ENCODE measurements at regions not wholly inside any gene's neighbourhood (a gene's known extent, or its start where the extent isn't known, plus 50 kb on each side); places are given as distances from the start of the nearest gene placed in this dataset.

DNA sequence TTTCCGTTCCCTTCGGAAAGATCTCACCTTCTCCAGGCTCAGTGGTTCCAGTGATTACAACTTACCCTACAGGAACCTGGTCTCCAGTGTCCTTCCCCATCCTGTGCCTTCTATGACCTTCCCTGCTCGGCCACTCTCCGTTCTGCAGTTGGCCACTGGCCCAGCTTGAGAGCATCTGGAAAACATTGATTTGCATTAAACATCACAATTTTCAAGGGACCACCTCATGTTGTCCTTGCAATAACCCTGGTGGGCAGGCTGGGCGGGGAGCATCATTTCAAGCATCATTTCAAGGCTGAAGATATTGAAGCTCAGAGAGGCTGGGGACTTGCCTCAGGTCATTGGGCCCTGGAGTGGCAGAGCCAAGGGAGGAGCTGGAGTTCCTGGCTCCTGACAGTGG is 177.4 kb downstream of the SEC61B start:
- H3K4me3 ChIP-seq, result no peak overlapping the region
- TF ChIP-seq, protein P1, sequence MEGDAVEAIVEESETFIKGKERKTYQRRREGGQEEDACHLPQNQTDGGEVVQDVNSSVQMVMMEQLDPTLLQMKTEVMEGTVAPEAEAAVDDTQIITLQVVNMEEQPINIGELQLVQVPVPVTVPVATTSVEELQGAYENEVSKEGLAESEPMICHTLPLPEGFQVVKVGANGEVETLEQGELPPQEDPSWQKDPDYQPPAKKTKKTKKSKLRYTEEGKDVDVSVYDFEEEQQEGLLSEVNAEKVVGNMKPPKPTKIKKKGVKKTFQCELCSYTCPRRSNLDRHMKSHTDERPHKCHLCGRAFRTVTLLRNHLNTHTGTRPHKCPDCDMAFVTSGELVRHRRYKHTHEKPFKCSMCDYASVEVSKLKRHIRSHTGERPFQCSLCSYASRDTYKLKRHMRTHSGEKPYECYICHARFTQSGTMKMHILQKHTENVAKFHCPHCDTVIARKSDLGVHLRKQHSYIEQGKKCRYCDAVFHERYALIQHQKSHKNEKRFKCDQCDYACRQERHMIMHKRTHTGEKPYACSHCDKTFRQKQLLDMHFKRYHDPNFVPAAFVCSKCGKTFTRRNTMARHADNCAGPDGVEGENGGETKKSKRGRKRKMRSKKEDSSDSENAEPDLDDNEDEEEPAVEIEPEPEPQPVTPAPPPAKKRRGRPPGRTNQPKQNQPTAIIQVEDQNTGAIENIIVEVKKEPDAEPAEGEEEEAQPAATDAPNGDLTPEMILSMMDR (IDR thresholded peaks at IDR 0.05), result no peak
- ATAC-seq, result no peak
- no peaks in the 10 kb centered on the region for H3K36me3 ChIP-seq (ENCODE audit: low read depth)
- no peak for DNase-seq
- H3K9me3 ChIP-seq, result no peaks in the 10 kb centered on the region
- intact Hi-C loops (cut with DNase I, micrococcal nuclease), result no loop called here
- H3K4me1 ChIP-seq (ENCODE audit: low read depth), result no peaks in the 10 kb centered on the region

DNA sequence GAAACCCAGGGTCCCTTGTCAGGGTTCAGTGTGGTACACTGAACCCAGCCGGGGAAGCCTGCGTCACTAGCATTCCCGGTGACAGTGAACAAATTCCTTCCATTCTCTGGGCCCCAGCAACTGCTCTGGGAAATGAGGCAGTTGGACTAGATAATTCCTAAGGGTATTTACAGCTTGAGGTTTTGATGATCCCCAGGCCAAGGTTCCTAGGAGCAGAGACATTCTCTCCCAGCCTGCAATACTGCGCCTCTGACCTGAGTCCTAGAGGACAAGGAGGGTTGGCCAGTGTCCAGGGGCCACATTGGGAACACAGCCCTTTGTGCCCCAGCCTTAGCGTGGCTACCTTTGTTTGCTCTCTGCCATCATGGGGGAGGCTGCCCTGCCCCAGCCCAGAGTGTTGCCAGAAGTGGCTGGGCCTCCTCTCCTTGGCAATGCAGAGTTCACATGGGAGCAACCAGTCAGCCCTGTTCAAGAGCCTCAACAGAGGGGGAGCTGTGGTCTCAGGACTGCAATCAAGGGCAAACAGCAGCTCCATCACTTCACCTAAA is 178.2 kb downstream of the SEC61B start:
- DNase-seq, result no peak
- no peaks in the 10 kb centered on the region for H3K36me3 ChIP-seq (ENCODE audit: low read depth)
- no peaks in the 10 kb centered on the region for H3K4me1 ChIP-seq (ENCODE audit: low read depth)
- H3K9me3 ChIP-seq, result no peaks in the 10 kb centered on the region
- intact Hi-C loops (cut with DNase I, micrococcal nuclease), result no loop called here
- H3K4me3 ChIP-seq, result no peak overlapping the region
- no peak for ATAC-seq
- TF ChIP-seq, protein P1 (IDR thresholded peaks at IDR 0.05), result no peak

DNA sequence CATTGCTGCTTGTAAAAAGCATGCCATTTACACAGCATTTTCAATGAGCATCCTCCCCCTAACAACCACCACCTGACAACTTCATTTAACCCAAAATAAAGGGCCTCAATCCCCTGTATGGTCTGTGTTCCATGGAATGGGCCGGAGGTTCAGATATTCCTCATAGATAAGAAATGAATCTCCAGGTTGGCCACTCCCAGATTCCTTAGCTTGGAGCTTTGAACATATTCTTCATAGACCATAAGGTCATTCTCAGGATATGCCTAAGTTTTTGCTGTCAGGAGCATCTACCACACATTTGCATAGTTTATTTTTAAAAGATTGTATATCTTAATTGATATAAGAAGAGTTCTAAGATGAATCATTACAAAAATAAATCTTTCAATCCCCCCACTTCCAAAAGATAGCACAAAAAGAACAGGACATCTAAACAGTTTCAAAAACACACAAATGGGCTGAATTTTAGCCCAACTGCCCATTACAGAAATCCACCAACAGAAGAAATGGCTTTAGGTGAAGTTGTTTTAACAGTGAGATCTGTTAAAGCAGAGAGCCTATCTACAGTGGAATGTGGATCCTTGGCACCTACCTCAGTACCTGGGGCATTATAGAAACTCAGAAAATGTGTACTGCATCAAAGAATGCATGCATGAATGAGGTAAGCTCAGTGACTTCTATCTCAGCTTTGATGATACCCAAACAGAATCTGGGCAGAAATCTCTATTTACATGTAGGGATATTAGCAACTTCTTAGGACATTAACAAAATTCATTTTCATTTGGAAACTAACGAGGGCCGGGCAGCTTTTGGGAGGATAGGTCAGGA is 179.8 kb downstream of the SEC61B start:
- Histone ChIP-seq H3K9me3 (no peaks in the 10 kb centered on the region), H3K36me3 (ENCODE audit: low read depth) (no peaks in the 10 kb centered on the region), H3K4me3 (no peak overlapping the region), H3K4me1 (ENCODE audit: low read depth) (no peaks in the 10 kb centered on the region)
- TF ChIP-seq, protein P1 (IDR thresholded peaks at IDR 0.05), result no peak
- intact Hi-C loops (cut with DNase I, micrococcal nuclease), result no loop called here
- ATAC-seq (no peak), DNase-seq (no peak)

DNA sequence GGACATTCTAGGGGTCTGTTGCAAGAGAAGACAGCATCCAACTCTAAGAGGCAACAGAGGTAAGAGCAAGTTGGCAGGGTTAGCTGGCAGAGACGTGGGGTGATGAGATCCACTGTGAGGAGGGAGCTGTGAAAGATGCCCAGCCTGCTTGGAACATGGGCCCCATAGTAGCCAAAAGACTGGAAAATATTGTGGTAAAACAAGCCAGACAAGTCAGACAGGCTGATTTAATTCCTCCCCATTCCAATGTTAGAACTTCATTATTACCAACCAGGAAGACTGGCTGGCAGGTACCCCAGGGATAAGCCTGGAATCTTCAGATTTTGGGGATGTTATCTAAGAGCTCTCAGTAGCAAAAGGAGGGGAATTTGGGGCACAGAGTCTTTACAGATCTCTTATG is 181.3 kb downstream of the SEC61B start:
- no peak for ATAC-seq
- no peaks in the 10 kb centered on the region for H3K4me1 ChIP-seq (ENCODE audit: low read depth)
- no peaks in the 10 kb centered on the region for H3K36me3 ChIP-seq (ENCODE audit: low read depth)
- H3K9me3 ChIP-seq, result no peaks in the 10 kb centered on the region
- H3K4me3 ChIP-seq, result no peak overlapping the region
- TF ChIP-seq, protein P1 (IDR thresholded peaks at IDR 0.05), result no peak
- no peak for DNase-seq
- intact Hi-C loops (cut with DNase I, micrococcal nuclease), result no loop called here

DNA sequence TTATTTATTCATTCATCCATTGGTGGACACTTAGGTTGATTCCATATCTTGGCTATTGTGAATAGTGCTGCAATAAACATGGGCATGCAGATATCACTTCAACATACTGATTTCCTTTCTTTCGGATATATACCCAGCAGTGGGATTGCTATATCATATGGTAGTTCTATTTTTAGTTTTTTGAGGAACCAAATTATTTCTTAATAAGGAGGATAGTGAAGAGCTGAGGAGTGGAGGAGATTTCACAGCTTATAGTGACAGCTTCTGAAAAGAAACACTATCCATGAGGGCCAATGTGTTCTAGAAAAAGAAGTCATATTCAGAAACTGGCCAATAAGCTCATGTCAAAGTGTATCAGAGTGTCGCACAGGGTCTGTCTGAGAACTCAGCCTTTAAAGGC is 183.3 kb downstream of the SEC61B start:
- intact Hi-C loops (cut with DNase I, micrococcal nuclease), result no loop called here

More for the DNA sequence above, 183.3 kb downstream of the SEC61B start:
- DNase-seq, result no peak
- TF ChIP-seq, protein P1 (IDR thresholded peaks at IDR 0.05), result no peak
- Histone ChIP-seq H3K36me3 (ENCODE audit: low read depth) (no peaks in the 10 kb centered on the region), H3K4me3 (no peak overlapping the region), H3K9me3 (no peaks in the 10 kb centered on the region), H3K4me1 (ENCODE audit: low read depth) (no peaks in the 10 kb centered on the region)
- no peak for ATAC-seq
